HG02884 (cell line): ENCODE measurements at regions not wholly inside any gene's neighbourhood (a gene's known extent, or its start where the extent isn't known, plus 50 kb on each side); places are given as distances from the start of the nearest gene placed in this dataset.
"Not testable (repeated sequence)": the region's sequence is repeated elsewhere in the genome, so short reads cannot be mapped to it uniquely, and the experiment has no call there.

Experiments used
- ATAC-seq: cut with Tn5 transposase; IDR thresholded peaks from one replicate; pipeline ENCODE4 v1.9.1; 2021; ENCODE audit warnings: mild to moderate bottlenecking, moderate library complexity; ENCODE audit not compliant: unreplicated experiment

GRCh38 chr13:111610081-111610480 lies 289.6 kb downstream of the TEX29 start:
- ATAC-seq: no peak

GRCh38 chr13:111610879-111611278 lies 290.4 kb downstream of the TEX29 start:
- no peak for ATAC-seq

- ATAC-seq: no peak
These were observed 291.2 kb downstream of the TEX29 start for GRCh38 chr13:111611651-111612050.

- ATAC-seq: no peak
These were observed 292.4 kb downstream of the TEX29 start for GRCh38 chr13:111612886-111613285.

- ATAC-seq: no peak
These were observed 293.6 kb downstream of the TEX29 start for GRCh38 chr13:111614009-111614408.

- ATAC-seq: no peak
These were observed 294.2 kb downstream of the TEX29 start for GRCh38 chr13:111614613-111615012.

- no peak for ATAC-seq
These were observed 295.8 kb downstream of the TEX29 start for GRCh38 chr13:111616203-111616602.

GRCh38 chr13:111620166-111620565 lies 299.7 kb downstream of the TEX29 start:
- no peak for ATAC-seq

- ATAC-seq: no peak
These were observed 300.1 kb downstream of the TEX29 start for GRCh38 chr13:111620586-111620985.

GRCh38 chr13:111621164-111621563 lies 300.7 kb downstream of the TEX29 start:
- ATAC-seq: no peak

GRCh38 chr13:111622051-111622531 lies 301.6 kb downstream of the TEX29 start:
- no peak for ATAC-seq

- ATAC-seq: no peak
These were observed 302.8 kb downstream of the TEX29 start for GRCh38 chr13:111623208-111623607.

GRCh38 chr13:111623743-111624505 lies 303.5 kb downstream of the TEX29 start:
- no peak for ATAC-seq

GRCh38 chr13:111625526-111626315 lies 305.3 kb downstream of the TEX29 start:
- no peak for ATAC-seq

GRCh38 chr13:111626371-111627305 lies 306.2 kb downstream of the TEX29 start:
- no peak for ATAC-seq

- ATAC-seq: no peak
These were observed 307.2 kb downstream of the TEX29 start for GRCh38 chr13:111627596-111627995.

- no peak for ATAC-seq
These were observed 308.6 kb downstream of the TEX29 start for GRCh38 chr13:111629016-111629415.

GRCh38 chr13:111629457-111629856 lies 309.0 kb downstream of the TEX29 start:
- no peak for ATAC-seq

- ATAC-seq: no peak
These were observed 309.5 kb downstream of the TEX29 start for GRCh38 chr13:111629926-111630325.

GRCh38 chr13:111630406-111630805 lies 310.0 kb downstream of the TEX29 start:
- no peak for ATAC-seq

GRCh38 chr13:111631271-111631670 lies 310.8 kb downstream of the TEX29 start:
- ATAC-seq: not testable (repeated sequence)
